K562 (cell line): ENCODE measurements at regions not wholly inside any gene's neighbourhood (a gene's known extent, or its start where the extent isn't known, plus 50 kb on each side); places are given as distances from the start of the nearest gene placed in this dataset.

ENCODE experiments used
- ATF2 ChIP-seq: sonication (generic); formaldehyde crosslinking; IDR thresholded peaks from 2 replicates; pipeline ENCODE4 v1.8.1; 2022; ENCODE audit warnings: missing genetic modification reagents
- EHMT2 ChIP-seq: fragments of 450-650 bp; IDR thresholded peaks from 2 replicates; pipeline ENCODE4 v1.6.1; 2018; ENCODE audit warnings: antibody characterized with exemption
- FOSL1 ChIP-seq: fragments of 200-800 bp; sonication (Bioruptor generic); conservative IDR thresholded peaks from 2 replicates; pipeline ENCODE4 v1.6.1; 2016; ENCODE audit warnings: missing genetic modification characterization, missing compliant biosample characterization
- HDAC2 ChIP-seq: fragments of 450-650 bp; IDR thresholded peaks from 2 replicates; pipeline ENCODE4 v1.6.1; 2016; ENCODE audit warnings: mild to moderate bottlenecking
- SREBF2 ChIP-seq: sonication (generic); formaldehyde crosslinking; IDR thresholded peaks from 2 replicates; pipeline ENCODE4 v1.4.0; 2020; ENCODE audit warnings: mild to moderate bottlenecking, missing genetic modification reagents
- ZNF217 ChIP-seq: sonication (generic); formaldehyde crosslinking; IDR thresholded peaks from 2 replicates; pipeline ENCODE4 v1.8.0; 2022; ENCODE audit warnings: mild to moderate bottlenecking, missing genetic modification reagents
- ZNF408 ChIP-seq: fragments of 250-450 bp; sonication (Bioruptor Pico); IDR thresholded peaks from 2 replicates; pipeline ENCODE4 v1.4.0; 2020; ENCODE audit warnings: low read depth, mild to moderate bottlenecking, moderate library complexity

- no peak for TF ChIP-seq ATF2
- no peak for TF ChIP-seq EHMT2
- no peak for TF ChIP-seq SREBF2
- TF ChIP-seq FOSL1 (tag) = no peak
- no peak for TF ChIP-seq ZNF408 (CRISPR knock-in tag)
- no peak for TF ChIP-seq ZNF217 (CRISPR knock-in tag)
- no peak for TF ChIP-seq HDAC2
Measured at GRCh38 chr2:167480986-167481309, 592.7 kb downstream of the XIRP2 start.
